Astrocyte (in vitro differentiated cells and primary cell): ENCODE measurements at regions not wholly inside any gene's neighbourhood (a gene's known extent, or its start where the extent isn't known, plus 50 kb on each side); places are given as distances from the start of the nearest gene placed in this dataset.

Source experiments
- DNase-seq: peaks from one replicate; pipeline ENCODE4 v3.0.0-alpha.2; 2010; ENCODE audit warnings: low read depth
- FAIRE-seq: peaks from 2 replicates; lab custom pipeline; 2011; peaks lifted over from hg19 to GRCh38; lab: Jason Lieb, UNC
- H2AFZ ChIP-seq: 2 replicates; pipeline ENCODE4 v1.6.0; 2012; ENCODE audit warnings: low read depth, low read length, inconsistent platforms
- H3K27ac ChIP-seq: 2 replicates; pipeline ENCODE4 v1.5.1; 2011; ENCODE audit warnings: low read depth, low read length, inconsistent platforms
- H3K27me3 ChIP-seq: 2 replicates; pipeline ENCODE4 v1.6.0; 2011; ENCODE audit warnings: low read length, inconsistent platforms; ENCODE audit not compliant: insufficient read depth
- H3K36me3 ChIP-seq: 2 replicates; pipeline ENCODE4 v1.5.1; 2011; ENCODE audit warnings: low read length, inconsistent platforms; ENCODE audit not compliant: insufficient read depth
- H3K4me1 ChIP-seq: 2 replicates; pipeline ENCODE4 v1.5.1; 2011; ENCODE audit warnings: low read length, inconsistent platforms; ENCODE audit not compliant: insufficient read depth
- H3K4me2 ChIP-seq: 2 replicates; pipeline ENCODE4 v1.6.0; 2012; ENCODE audit warnings: low read length, inconsistent platforms
- H3K4me3 ChIP-seq: 2 replicates; pipeline ENCODE4 v1.5.1; 2011; ENCODE audit warnings: low read depth, mild to moderate bottlenecking, low read length, inconsistent platforms; ENCODE audit not compliant: insufficient read depth
- H3K79me2 ChIP-seq: 2 replicates; pipeline ENCODE4 v1.6.0; 2012; ENCODE audit warnings: mild to moderate bottlenecking, low read length, inconsistent platforms; ENCODE audit not compliant: insufficient read depth
- H3K9ac ChIP-seq: 2 replicates; pipeline ENCODE4 v1.6.0; 2012; ENCODE audit warnings: mild to moderate bottlenecking, low read length, inconsistent platforms
- H3K9me3 ChIP-seq: 2 replicates; pipeline ENCODE4 v1.5.1; 2012; ENCODE audit warnings: low read depth, mild to moderate bottlenecking, low read length, inconsistent platforms; ENCODE audit not compliant: insufficient read depth
- H4K20me1 ChIP-seq: 2 replicates; pipeline ENCODE4 v1.6.0; 2012; ENCODE audit warnings: low read length, inconsistent platforms; ENCODE audit not compliant: insufficient read depth
- H3K27ac Mint-ChIP-seq: one replicate; pipeline ENCODE4 v1.8.0; 2021; ENCODE audit warnings: mild to moderate bottlenecking, mixed read lengths; ENCODE audit not compliant: unreplicated experiment
- H3K27me3 Mint-ChIP-seq: one replicate; pipeline ENCODE4 v1.8.0; 2021; ENCODE audit warnings: low read depth, mixed read lengths; ENCODE audit not compliant: unreplicated experiment
- H3K36me3 Mint-ChIP-seq: one replicate; pipeline ENCODE4 v1.8.0; 2021; ENCODE audit warnings: low read depth, mixed read lengths; ENCODE audit not compliant: unreplicated experiment
- H3K4me1 Mint-ChIP-seq: one replicate; pipeline ENCODE4 v1.8.0; 2021; ENCODE audit warnings: low read depth, mixed read lengths; ENCODE audit not compliant: unreplicated experiment
- H3K4me3 Mint-ChIP-seq: one replicate; pipeline ENCODE4 v1.8.0; 2021; ENCODE audit warnings: mild to moderate bottlenecking, moderate library complexity, mixed read lengths; ENCODE audit not compliant: unreplicated experiment
- H3K9me3 Mint-ChIP-seq: one replicate; pipeline ENCODE4 v1.8.0; 2021; ENCODE audit warnings: mild to moderate bottlenecking, mixed read lengths; ENCODE audit not compliant: unreplicated experiment
- EZH2 ChIP-seq: IDR thresholded peaks from 2 replicates; pipeline ENCODE4 v1.6.1; 2012; ENCODE audit warnings: mild to moderate bottlenecking, low read length, inconsistent platforms; ENCODE audit not compliant: insufficient read depth
- TF ChIP-seq, protein P1 (sequence below): IDR thresholded peaks from 2 replicates; pipeline ENCODE4 v1.5.1; 2011; ENCODE audit warnings: low read depth, mild to moderate bottlenecking, inconsistent platforms, low read length, moderate library complexity; ENCODE audit not compliant: insufficient read depth

DNA sequence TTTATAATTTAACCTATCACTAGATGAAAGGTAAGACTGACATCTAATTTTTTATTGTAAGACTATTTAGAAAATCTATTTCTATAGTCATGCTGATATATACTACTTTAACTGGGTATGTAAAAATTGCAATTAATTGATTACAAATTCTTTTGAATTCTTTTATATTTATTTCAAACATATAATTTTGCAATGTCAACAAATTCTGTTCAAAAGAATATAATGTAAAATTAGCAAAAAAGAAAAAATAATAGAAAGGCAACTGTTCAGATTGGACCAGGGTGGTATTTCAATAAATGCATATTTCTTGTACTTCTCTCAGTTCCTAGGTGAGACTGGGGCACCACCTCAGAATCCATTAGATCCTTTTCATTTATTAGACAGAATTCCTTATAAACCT, 1053.5 kb upstream of the FBXO33 start:
- no peaks in the 10 kb centered on the region for H3K9me3 Mint-ChIP-seq
- FAIRE-seq: no peak
- H3K27me3 Mint-ChIP-seq: no peaks in the 10 kb centered on the region

DNA sequence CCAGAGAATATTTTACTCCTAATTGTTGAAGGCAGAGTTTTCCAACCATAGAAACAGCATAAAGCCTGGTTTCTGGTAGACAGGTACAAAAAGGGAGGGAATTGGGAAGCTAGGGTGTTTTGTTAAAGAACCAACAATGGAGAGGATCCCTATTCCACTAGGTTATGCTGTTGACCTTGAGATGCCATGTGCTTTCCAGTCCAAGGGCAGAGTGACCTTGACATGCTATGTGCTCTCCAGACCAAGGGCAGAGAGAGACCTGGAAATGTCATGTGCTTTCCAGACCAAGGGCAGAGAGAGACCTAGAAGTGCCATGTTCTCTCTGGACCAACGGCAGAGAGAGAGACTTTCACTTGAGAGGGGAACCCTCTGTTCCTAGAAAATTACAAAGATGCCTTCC, 1043.8 kb upstream of the FBXO33 start:
- H3K27ac Mint-ChIP-seq: no peak overlapping the region
- no peak for DNase-seq
- no peak overlapping the region for H3K27ac ChIP-seq
- H3K4me2 ChIP-seq: no peak overlapping the region
- H3K79me2 ChIP-seq: no peaks in the 10 kb centered on the region
- peaks cover 11% of the 10 kb centered on the region for H3K9me3 ChIP-seq
- no peaks in the 10 kb centered on the region for H3K4me1 ChIP-seq
- H2AFZ ChIP-seq: no peak overlapping the region
- H3K36me3 ChIP-seq: no peaks in the 10 kb centered on the region
- H3K27me3 ChIP-seq: no peaks in the 10 kb centered on the region
- H3K4me1 Mint-ChIP-seq: no peaks in the 10 kb centered on the region
- H3K9ac ChIP-seq: no peak overlapping the region
- H3K9me3 Mint-ChIP-seq: peaks cover 20% of the 10 kb centered on the region
- no peak for FAIRE-seq
- H3K36me3 Mint-ChIP-seq: peaks cover 5% of the 10 kb centered on the region
- H4K20me1 ChIP-seq: no peaks in the 10 kb centered on the region
- no peak overlapping the region for H3K4me3 ChIP-seq
- no peak overlapping the region for H3K4me3 Mint-ChIP-seq
- TF ChIP-seq, protein P1, sequence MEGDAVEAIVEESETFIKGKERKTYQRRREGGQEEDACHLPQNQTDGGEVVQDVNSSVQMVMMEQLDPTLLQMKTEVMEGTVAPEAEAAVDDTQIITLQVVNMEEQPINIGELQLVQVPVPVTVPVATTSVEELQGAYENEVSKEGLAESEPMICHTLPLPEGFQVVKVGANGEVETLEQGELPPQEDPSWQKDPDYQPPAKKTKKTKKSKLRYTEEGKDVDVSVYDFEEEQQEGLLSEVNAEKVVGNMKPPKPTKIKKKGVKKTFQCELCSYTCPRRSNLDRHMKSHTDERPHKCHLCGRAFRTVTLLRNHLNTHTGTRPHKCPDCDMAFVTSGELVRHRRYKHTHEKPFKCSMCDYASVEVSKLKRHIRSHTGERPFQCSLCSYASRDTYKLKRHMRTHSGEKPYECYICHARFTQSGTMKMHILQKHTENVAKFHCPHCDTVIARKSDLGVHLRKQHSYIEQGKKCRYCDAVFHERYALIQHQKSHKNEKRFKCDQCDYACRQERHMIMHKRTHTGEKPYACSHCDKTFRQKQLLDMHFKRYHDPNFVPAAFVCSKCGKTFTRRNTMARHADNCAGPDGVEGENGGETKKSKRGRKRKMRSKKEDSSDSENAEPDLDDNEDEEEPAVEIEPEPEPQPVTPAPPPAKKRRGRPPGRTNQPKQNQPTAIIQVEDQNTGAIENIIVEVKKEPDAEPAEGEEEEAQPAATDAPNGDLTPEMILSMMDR: no peak
- no peak for TF ChIP-seq EZH2
- H3K27me3 Mint-ChIP-seq: no peaks in the 10 kb centered on the region

More for the DNA sequence above, 1053.5 kb upstream of the FBXO33 start:
- Mint-ChIP-seq H3K4me3 (no peak overlapping the region), H3K27ac (no peak overlapping the region), H3K4me1 (no peaks in the 10 kb centered on the region), H3K36me3 (no peaks in the 10 kb centered on the region)
- Histone ChIP-seq H3K9ac (no peak overlapping the region), H4K20me1 (no peaks in the 10 kb centered on the region), H3K36me3 (no peaks in the 10 kb centered on the region), H3K27me3 (no peaks in the 10 kb centered on the region), H2AFZ (no peak overlapping the region), H3K4me3 (no peak overlapping the region), H3K79me2 (no peaks in the 10 kb centered on the region), H3K4me2 (no peak overlapping the region), H3K4me1 (no peaks in the 10 kb centered on the region), H3K9me3 (no peaks in the 10 kb centered on the region), H3K27ac (no peak overlapping the region)
- TF ChIP-seq, protein P1: no peak
- TF ChIP-seq EZH2: no peak
- no peak for DNase-seq

DNA sequence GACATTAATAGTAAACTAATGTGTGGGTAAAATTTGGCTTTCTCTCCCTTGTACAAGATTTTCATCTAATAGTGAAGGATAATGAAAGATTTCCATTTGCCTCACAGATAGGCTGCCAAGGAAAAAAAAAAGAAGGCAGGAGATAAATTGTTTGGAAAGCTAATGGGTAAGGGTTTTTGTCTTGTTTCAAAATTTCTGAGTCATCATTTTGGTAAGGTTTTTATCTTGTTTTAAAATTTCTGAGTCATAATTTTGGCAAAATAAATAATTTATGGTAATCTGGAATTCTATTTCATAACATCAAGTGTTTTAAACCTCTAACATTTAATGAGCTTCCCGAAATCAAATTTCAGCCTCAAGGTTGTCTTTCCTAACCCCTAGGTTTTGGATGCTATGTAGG, 1035.7 kb upstream of the FBXO33 start:
- no peaks in the 10 kb centered on the region for H3K36me3 Mint-ChIP-seq
- no peaks in the 10 kb centered on the region for H3K4me1 Mint-ChIP-seq
- Histone ChIP-seq H3K4me2 (no peak overlapping the region), H4K20me1 (no peaks in the 10 kb centered on the region), H3K36me3 (no peaks in the 10 kb centered on the region), H3K4me3 (no peak overlapping the region), H3K4me1 (no peaks in the 10 kb centered on the region), H3K27ac (no peak overlapping the region), H3K9me3 (peaks cover 4% of the 10 kb centered on the region), H3K27me3 (no peaks in the 10 kb centered on the region), H3K9ac (no peak overlapping the region), H2AFZ (no peak overlapping the region), H3K79me2 (no peaks in the 10 kb centered on the region)
- TF ChIP-seq, protein P1: no peak
- TF ChIP-seq EZH2: no peak
- FAIRE-seq (no peak), DNase-seq (no peak)
- no peak overlapping the region for H3K27ac Mint-ChIP-seq
- H3K9me3 Mint-ChIP-seq: peaks cover 12% of the 10 kb centered on the region
- no peaks in the 10 kb centered on the region for H3K27me3 Mint-ChIP-seq
- no peak overlapping the region for H3K4me3 Mint-ChIP-seq
